ENCODE measurements at regions not wholly inside any gene's neighbourhood (a gene's known extent, or its start where the extent isn't known, plus 50 kb on each side); places are given as distances from the start of the nearest gene placed in this dataset.

DNA sequence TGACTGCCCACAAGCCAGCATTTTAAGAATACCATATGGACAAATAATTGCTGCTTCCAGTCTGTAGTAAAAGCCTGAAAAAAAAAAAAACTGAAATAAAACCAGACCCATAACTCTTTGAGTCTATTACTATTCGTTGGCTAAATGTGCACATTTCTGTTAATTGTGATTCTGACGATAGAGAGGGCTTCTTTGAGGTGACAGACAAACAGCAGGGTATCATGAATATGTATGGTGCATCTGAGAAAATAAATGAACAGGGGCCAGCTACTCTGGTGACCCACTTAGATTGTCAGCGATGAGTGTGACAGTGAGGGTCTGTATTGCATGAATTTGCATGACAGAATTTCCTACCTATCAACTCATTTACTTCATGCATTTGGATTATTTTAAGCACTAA is 427.8 kb upstream of the SOX11 start:
- no peak overlapping the region for H3K9ac ChIP-seq (ENCODE audit: low read length)
- no peaks in the 10 kb centered on the region for H3K36me3 ChIP-seq (ENCODE audit: control insufficient read depth, insufficient read depth, low read length)

DNA sequence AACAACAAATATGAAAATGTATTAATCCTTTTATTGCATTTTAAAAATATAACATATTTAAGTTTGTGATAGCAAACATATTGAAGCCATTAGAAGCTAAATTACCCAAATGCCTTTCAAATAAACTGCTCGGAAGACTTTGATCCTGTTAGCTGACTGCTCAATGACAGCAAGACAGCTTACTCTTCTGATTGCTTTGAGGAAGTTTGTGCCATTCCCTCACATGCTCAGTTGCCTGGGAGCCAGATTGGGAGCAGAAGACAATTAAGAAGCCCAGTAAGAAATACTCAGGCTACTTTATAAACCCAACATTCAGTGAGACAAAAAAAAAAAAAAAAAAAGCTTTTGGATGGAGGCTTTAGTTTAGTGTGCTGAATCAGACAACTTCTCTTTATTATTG is 407.1 kb upstream of the SOX11 start:
- no peak overlapping the region for H3K4me3 ChIP-seq (ENCODE audit: low read length)
- no peaks in the 10 kb centered on the region for H3K4me1 ChIP-seq (ENCODE audit: control insufficient read depth, insufficient read depth, low read length)
- no peaks in the 10 kb centered on the region for H3K36me3 ChIP-seq (ENCODE audit: control insufficient read depth, insufficient read depth, low read length)
- no peaks in the 10 kb centered on the region for H3K9me3 ChIP-seq (ENCODE audit: control insufficient read depth, low read length)
- no peaks in the 10 kb centered on the region for H3K27me3 ChIP-seq (ENCODE audit: control insufficient read depth, insufficient read depth, low read length)
- H3K9ac ChIP-seq (ENCODE audit: low read length): no peak overlapping the region

More for the DNA sequence above, 427.8 kb upstream of the SOX11 start:
- H3K4me1 ChIP-seq (ENCODE audit: control insufficient read depth, insufficient read depth, low read length): no peaks in the 10 kb centered on the region
- no peak overlapping the region for H3K4me3 ChIP-seq (ENCODE audit: low read length)
- H3K27me3 ChIP-seq (ENCODE audit: control insufficient read depth, insufficient read depth, low read length): no peaks in the 10 kb centered on the region
- H3K9me3 ChIP-seq (ENCODE audit: control insufficient read depth, low read length): no peaks in the 10 kb centered on the region

DNA sequence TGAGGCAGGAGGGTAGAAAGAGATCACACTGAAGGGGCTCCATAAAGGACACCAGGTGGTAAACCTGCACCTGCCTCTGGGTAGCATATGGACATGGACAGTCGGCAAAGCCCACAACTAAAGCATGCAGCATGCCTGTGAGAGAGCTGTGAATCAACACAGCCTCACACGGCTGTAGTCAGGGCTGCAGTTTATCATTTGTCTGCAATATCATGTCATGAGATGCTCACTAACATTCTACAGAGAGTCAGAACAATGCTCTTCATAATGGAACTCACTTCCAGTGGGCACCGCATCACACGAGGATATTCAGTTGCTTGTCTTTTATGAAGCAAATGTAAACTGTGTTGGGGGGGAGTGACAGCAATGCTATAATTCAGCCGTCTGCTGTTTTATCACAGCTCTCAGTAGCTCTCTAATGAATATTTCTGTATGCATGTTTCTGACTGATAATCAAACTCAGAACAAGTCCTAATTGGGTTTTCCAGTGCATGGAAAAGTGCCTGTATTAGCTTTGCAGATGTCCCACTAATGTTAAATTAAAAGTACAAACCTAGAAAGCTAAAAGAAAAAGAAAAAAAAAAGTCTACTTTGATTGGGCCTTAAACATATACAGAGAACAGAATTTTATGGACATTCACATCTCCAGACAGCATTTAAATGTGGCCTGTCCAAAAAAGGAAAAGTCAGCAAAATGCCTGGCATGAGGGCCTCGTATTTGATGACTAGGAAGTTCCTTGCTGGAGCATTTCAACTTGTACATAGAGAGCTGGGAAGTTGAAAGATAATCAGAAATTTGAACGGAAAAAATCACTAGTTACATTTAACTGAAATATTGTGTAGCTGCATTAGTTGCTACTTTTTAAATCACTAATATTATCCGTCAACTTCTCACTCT is 406.1 kb upstream of the SOX11 start:
- Histone ChIP-seq H3K9me3 (ENCODE audit: control insufficient read depth, low read length) (no peaks in the 10 kb centered on the region), H3K9ac (ENCODE audit: low read length) (no peak overlapping the region), H3K4me3 (ENCODE audit: low read length) (no peak overlapping the region), H3K27me3 (ENCODE audit: control insufficient read depth, insufficient read depth, low read length) (no peaks in the 10 kb centered on the region), H3K4me1 (ENCODE audit: control insufficient read depth, insufficient read depth, low read length) (no peaks in the 10 kb centered on the region), H3K36me3 (ENCODE audit: control insufficient read depth, insufficient read depth, low read length) (no peaks in the 10 kb centered on the region)

DNA sequence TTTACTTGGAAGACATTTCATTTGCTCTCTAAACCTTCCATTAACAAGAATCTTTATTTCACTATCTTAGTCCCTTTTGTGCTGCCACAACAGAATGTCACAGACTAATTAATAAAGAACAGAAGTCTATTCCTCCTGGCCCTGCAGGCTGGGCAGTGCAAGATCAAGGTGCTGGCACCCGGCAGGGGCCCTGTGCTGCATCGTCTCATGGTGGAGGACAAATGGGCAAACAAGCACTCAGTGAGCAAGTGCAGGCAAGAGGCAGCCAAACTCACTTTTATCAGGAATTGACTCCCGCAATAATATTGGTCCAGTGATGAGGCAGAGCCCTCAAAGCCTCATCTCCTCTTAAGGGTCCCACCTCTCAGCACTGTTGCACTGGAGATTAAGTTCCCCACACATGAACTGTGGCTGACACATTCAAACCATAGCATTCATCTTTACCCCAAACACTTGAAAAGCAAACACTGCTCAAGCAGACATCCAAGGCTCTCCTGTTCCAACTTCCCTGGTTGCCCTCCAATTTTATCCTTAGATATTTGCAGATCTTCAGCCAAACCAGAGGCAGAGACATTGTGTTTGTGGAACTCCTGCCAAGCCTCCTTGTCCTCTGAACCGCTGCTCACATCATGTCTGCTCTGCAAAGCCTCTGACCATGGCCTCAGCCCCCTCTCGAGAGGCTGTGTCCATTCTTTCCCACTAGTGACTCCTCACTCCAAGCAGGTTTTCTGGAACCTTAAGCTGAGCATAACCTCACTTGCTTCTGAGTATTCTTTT is 404.4 kb upstream of the SOX11 start:
- Histone ChIP-seq H3K4me1 (ENCODE audit: control insufficient read depth, insufficient read depth, low read length) (no peaks in the 10 kb centered on the region), H3K27me3 (ENCODE audit: control insufficient read depth, insufficient read depth, low read length) (no peaks in the 10 kb centered on the region), H3K4me3 (ENCODE audit: low read length) (no peak overlapping the region), H3K9me3 (ENCODE audit: control insufficient read depth, low read length) (no peaks in the 10 kb centered on the region), H3K9ac (ENCODE audit: low read length) (no peak overlapping the region), H3K36me3 (ENCODE audit: control insufficient read depth, insufficient read depth, low read length) (no peaks in the 10 kb centered on the region)

DNA sequence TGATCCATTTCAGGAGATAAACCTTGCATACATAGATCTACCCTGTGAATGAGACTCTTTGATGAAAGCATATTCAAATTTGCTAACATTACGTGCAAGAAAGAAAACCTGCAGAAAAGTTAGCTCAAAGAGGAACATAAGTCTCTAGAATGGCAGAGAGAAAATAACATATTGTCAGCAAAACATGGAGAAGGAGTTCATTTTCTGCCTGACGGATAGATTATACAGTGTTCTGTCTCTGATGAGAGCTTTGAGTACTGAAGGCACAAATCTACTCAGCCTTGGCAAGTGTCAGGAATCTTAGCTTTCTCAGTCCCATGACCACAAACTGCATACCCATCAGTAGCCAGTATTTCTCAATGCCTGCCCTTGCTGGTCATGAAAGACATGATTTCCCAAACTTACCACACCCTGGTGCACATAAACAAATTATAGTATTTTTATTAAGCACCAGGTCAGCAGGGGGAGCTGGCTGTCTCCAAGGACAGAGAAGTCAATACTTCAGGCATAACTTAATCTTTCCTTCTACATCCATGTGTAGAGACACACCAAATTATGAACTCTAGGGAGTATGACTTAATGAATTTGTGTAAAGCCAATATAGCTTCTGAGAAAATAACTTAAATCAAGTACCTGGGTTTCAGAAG is 401.2 kb upstream of the SOX11 start:
- no peak overlapping the region for H3K4me3 ChIP-seq (ENCODE audit: low read length)
- H3K4me1 ChIP-seq (ENCODE audit: control insufficient read depth, insufficient read depth, low read length): no peaks in the 10 kb centered on the region
- no peaks in the 10 kb centered on the region for H3K27me3 ChIP-seq (ENCODE audit: control insufficient read depth, insufficient read depth, low read length)
- H3K36me3 ChIP-seq (ENCODE audit: control insufficient read depth, insufficient read depth, low read length): no peaks in the 10 kb centered on the region
- no peaks in the 10 kb centered on the region for H3K9me3 ChIP-seq (ENCODE audit: control insufficient read depth, low read length)
- no peak overlapping the region for H3K9ac ChIP-seq (ENCODE audit: low read length)

DNA sequence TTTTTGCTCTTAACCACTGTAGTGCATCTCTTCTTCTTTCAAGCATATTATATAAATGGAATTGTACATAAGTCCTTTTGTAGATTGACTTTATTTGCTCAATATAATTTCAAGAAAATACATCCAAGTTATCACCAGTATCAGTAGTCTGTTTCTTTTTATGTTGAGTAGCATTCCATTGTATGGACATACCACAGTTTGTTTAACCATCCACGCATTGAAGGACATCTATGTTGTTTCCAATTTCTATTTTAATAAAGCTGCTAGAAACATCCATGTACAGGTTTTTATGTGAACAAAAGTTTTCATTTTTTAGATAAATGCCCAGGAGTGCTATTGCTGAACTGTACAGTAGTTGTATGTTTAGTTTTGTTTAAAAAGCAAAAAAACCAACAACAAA is 387.5 kb upstream of the SOX11 start:
- Histone ChIP-seq H3K27me3 (ENCODE audit: control insufficient read depth, insufficient read depth, low read length) (no peaks in the 10 kb centered on the region), H3K9me3 (ENCODE audit: control insufficient read depth, low read length) (no peaks in the 10 kb centered on the region), H3K9ac (ENCODE audit: low read length) (no peak overlapping the region), H3K4me3 (ENCODE audit: low read length) (no peak overlapping the region), H3K4me1 (ENCODE audit: control insufficient read depth, insufficient read depth, low read length) (no peaks in the 10 kb centered on the region), H3K36me3 (ENCODE audit: control insufficient read depth, insufficient read depth, low read length) (no peaks in the 10 kb centered on the region)

DNA sequence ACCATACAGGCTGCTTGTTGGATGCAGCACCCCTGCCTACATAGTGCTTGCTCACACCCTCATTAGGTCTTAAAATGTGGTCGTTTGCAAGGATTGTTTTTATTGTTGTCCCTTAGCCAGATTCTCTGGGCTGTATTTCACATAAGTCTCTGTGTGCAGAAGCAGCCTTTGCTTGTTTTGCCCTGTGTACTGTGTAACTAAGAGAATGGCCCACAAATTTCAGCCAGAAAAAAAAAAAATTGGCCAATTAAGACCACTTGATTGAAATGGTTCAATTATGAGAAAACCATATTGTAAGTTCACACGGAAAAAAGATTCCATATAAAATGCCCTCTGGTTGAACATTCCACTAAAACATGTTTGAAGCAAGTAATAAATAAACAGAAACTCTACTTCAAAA is 377.1 kb upstream of the SOX11 start:
- H3K36me3 ChIP-seq (ENCODE audit: control insufficient read depth, insufficient read depth, low read length): no peaks in the 10 kb centered on the region
- no peaks in the 10 kb centered on the region for H3K9me3 ChIP-seq (ENCODE audit: control insufficient read depth, low read length)
- H3K27me3 ChIP-seq (ENCODE audit: control insufficient read depth, insufficient read depth, low read length): no peaks in the 10 kb centered on the region
- no peaks in the 10 kb centered on the region for H3K4me1 ChIP-seq (ENCODE audit: control insufficient read depth, insufficient read depth, low read length)
- no peak overlapping the region for H3K9ac ChIP-seq (ENCODE audit: low read length)
- no peak overlapping the region for H3K4me3 ChIP-seq (ENCODE audit: low read length)

DNA sequence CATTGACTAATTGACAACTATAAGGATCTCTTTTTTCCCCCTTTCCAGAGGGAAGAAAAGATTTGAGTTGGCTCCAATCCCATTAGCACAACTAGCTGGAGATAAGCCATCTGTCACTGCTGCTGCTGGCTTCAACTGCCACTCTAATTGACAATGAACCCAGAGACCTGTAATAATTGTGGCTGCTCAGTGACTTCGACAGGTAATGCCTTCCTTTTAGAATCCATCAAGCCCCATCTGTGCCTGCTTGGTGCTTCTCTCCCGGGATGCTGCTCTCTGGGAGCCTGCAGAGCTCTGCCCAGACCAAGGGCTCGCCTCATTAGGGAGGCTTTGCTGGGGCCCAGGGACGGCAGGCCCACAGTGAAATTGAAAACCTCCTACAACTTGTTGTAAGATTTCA is 376.7 kb upstream of the SOX11 start:
- no peaks in the 10 kb centered on the region for H3K36me3 ChIP-seq (ENCODE audit: control insufficient read depth, insufficient read depth, low read length)
- no peaks in the 10 kb centered on the region for H3K4me1 ChIP-seq (ENCODE audit: control insufficient read depth, insufficient read depth, low read length)
- no peak overlapping the region for H3K9ac ChIP-seq (ENCODE audit: low read length)
- no peak overlapping the region for H3K4me3 ChIP-seq (ENCODE audit: low read length)
- no peaks in the 10 kb centered on the region for H3K27me3 ChIP-seq (ENCODE audit: control insufficient read depth, insufficient read depth, low read length)
- H3K9me3 ChIP-seq (ENCODE audit: control insufficient read depth, low read length): no peaks in the 10 kb centered on the region

DNA sequence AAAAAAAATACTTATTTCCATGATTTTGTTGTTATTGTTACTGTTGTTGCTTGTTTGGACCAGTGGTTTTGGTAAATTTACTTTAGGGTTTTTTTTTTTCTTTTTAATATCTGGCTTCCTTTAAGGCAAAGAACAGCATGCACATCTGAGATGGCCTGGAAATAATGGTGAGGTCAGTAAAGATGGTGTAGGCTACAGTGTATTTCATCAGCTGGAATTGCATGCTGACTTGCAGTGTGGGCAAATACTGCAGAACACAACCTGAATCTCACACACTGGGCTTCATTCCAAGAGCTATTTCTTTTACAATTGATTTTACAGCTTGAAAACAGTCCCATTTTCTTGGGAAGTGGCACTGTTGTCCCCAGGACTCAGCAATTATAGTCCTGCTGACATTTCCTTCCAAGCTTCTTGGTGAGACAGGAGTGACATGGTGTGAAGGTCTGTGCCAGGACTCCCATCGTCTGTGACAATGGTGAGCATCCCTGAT is 376.1 kb upstream of the SOX11 start:
- Histone ChIP-seq H3K9me3 (ENCODE audit: control insufficient read depth, low read length) (no peaks in the 10 kb centered on the region), H3K4me3 (ENCODE audit: low read length) (no peak overlapping the region), H3K27me3 (ENCODE audit: control insufficient read depth, insufficient read depth, low read length) (no peaks in the 10 kb centered on the region), H3K36me3 (ENCODE audit: control insufficient read depth, insufficient read depth, low read length) (no peaks in the 10 kb centered on the region), H3K4me1 (ENCODE audit: control insufficient read depth, insufficient read depth, low read length) (no peaks in the 10 kb centered on the region), H3K9ac (ENCODE audit: low read length) (no peak overlapping the region)

DNA sequence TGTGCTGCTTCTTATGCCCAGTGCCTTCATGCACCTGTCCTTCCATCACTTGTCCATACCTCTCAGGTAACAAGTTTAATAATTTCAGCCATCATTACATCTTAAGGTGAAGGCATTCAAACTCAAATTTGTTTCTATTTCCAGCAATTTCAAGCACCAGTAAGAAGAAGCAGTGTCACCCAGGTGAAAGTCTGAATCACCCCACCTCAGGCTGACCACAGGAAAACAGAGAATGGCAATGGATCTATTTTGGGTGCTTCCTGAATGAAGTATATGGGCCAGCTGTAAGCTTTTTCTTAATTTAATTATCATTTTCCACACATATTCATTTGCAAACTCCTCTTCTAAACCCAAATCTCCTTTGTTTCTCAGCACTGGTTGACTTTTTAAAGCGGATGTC is 372.7 kb upstream of the SOX11 start:
- Histone ChIP-seq H3K4me3 (ENCODE audit: low read length) (no peak overlapping the region), H3K9ac (ENCODE audit: low read length) (no peak overlapping the region), H3K4me1 (ENCODE audit: control insufficient read depth, insufficient read depth, low read length) (no peaks in the 10 kb centered on the region), H3K27me3 (ENCODE audit: control insufficient read depth, insufficient read depth, low read length) (no peaks in the 10 kb centered on the region), H3K9me3 (ENCODE audit: control insufficient read depth, low read length) (no peaks in the 10 kb centered on the region), H3K36me3 (ENCODE audit: control insufficient read depth, insufficient read depth, low read length) (no peaks in the 10 kb centered on the region)

DNA sequence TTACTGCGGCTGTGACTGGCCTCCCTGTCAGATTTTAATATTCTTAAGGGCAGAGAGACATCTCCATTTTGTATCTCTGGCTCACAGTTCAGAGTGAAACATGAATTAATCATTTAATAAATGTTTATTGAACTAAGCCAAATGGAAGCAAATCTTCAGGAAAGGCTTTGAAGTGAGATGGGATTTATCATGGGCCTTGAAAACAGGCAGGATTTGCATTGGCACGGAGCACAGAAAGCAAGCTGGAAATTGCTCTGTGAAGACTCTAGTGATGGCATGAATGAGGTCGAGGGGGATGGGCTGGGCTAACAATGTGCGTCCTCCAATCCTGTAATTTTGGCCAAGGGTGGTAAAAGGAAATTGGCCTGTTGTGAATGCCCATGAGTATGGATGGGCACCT is 369.8 kb upstream of the SOX11 start:
- no peaks in the 10 kb centered on the region for H3K9me3 ChIP-seq (ENCODE audit: control insufficient read depth, low read length)
- no peaks in the 10 kb centered on the region for H3K36me3 ChIP-seq (ENCODE audit: control insufficient read depth, insufficient read depth, low read length)

DNA sequence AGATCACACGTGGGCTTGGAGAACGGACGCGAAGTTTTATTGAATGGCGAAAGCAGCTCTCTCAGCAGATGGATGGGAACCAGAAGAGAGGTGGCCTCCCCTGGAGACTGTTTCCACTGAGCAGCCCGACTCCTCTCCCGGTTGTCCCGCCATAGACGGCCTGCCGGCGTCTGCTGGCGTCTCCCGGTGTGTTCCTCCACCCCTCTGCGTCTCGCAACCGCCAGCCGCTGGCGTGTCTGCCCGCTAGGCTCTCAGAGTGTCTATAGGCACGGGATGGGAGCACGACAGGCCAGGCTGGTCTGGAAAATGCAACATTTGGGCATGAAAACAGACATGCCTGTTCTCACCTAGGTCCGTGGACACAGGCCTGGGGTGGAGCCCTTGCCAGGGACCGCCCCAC is 366.7 kb upstream of the SOX11 start:
- Histone ChIP-seq H3K9me3 (ENCODE audit: control insufficient read depth, low read length) (no peaks in the 10 kb centered on the region), H3K27me3 (ENCODE audit: control insufficient read depth, insufficient read depth, low read length) (no peaks in the 10 kb centered on the region), H3K36me3 (ENCODE audit: control insufficient read depth, insufficient read depth, low read length) (no peaks in the 10 kb centered on the region), H3K9ac (ENCODE audit: low read length) (no peak overlapping the region), H3K4me3 (ENCODE audit: low read length) (no peak overlapping the region), H3K4me1 (ENCODE audit: control insufficient read depth, insufficient read depth, low read length) (no peaks in the 10 kb centered on the region)

More for the DNA sequence above, 369.8 kb upstream of the SOX11 start:
- no peaks in the 10 kb centered on the region for H3K27me3 ChIP-seq (ENCODE audit: control insufficient read depth, insufficient read depth, low read length)
- H3K4me1 ChIP-seq (ENCODE audit: control insufficient read depth, insufficient read depth, low read length): no peaks in the 10 kb centered on the region
- H3K9ac ChIP-seq (ENCODE audit: low read length): no peak overlapping the region
- no peak overlapping the region for H3K4me3 ChIP-seq (ENCODE audit: low read length)

Measured in mucosa of stomach (tissue), 1 donor.